NCI-H2107 treated with DMSO at 0.1 percent for 48 hours (cell line): ENCODE measurements at regions not wholly inside any gene's neighbourhood (a gene's known extent, or its start where the extent isn't known, plus 50 kb on each side); places are given as distances from the start of the nearest gene placed in this dataset.

Experiments
- DNase-seq: peaks from one replicate; lab custom pipeline; 2025; ENCODE audit not compliant: unreplicated experiment; lab: John Stamatoyannopoulos, UW

DNA sequence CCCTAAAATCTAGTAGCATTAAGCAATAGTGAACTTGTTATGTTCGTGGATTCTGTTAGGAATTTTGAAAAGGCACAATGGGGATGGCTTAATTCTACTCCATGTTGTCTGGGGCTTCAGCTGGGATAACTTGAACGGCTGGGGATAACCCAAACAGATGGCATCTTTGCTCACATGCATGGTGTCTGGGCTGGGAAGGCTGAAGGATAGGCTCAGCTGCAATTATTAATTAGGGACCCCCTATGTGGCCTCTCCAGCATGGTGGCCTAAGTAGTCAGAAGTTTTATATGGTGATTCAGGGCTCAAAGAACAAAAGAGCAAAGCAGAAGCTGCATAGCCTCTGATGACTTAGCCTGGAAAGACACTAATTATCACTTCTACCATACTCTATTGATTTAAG lies 551.1 kb downstream of the PSAT1 start:
- no peak for DNase-seq

DNA sequence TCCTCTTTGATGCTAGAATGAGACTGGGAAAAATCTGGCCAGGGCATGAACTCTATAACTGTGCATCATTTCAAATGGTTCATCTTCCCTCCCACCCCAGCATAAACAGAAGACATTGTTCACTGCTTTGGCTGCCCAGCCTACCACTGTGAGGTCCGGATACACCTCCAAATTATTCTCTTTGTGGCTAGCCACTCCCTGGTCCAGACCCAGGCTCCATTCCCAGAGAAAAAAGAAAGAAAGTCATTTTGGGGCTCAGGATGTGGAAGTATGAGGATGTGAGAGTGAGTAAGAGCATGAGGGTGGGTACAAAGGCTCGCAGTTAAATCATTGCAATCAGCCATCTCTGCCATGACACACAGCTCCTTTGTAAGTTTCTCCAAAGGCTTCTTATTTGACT lies 559.2 kb downstream of the PSAT1 start:
- no peak for DNase-seq

DNA sequence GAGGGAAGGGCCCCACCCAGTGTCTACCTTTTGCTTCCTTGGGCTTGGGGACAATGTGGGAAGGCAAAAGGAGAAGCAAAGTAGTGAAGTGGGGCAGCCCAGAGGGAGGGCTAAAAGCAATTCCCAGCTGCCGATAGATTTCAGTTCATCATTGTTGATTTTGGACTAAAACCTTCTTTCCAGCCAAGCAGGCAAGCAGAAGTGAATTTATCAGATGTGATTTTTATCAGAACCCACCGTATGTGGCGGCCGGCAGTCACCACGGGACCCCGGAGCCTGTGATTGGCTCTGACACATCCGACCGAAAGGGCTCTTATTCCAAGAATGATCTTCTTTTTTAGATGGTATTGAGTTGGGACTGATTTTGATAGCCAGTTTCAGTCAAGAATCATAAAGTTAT lies 559.9 kb downstream of the PSAT1 start:
- DNase-seq: no peak

DNA sequence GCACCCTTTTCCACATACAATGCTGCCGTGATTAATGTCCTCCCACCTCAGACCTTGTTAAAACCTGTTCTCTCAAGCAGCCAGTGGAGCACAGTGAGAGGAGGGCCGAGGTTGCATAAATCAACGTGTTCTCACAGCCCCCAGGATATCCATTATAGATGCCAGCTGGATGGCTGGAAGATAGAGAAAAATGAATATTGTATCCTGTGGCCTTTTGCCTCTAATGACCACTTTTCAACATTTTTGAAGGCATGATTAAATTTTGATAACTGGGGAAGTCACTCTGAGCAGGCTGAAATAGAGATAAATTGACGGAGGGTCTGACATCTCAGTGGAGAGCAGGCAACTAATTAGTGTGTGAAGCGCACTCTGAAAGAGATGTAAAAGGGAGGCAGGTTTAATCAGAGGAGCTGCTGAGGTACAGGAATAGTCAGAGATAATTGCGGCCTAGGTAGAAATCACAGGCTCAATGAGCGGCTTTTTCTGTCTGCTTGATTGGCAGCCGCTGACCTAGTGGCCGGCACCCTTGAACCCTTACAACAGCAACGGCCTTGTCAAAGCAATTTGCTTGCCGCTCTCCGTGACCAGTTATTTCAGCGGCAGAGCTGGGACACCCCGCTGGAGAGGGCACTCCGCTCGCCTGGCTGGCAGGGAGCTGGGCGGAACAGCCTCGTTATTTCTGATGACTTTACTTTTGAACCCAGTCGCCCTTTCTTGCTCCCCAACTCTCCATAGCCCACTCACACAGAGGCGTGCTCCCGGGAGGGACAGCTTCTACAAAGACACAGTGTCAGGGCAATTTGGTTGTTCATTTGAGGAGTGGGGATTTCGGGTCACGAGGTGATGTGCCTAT lies 560.7 kb downstream of the PSAT1 start:
- DNase-seq: no peak

DNA sequence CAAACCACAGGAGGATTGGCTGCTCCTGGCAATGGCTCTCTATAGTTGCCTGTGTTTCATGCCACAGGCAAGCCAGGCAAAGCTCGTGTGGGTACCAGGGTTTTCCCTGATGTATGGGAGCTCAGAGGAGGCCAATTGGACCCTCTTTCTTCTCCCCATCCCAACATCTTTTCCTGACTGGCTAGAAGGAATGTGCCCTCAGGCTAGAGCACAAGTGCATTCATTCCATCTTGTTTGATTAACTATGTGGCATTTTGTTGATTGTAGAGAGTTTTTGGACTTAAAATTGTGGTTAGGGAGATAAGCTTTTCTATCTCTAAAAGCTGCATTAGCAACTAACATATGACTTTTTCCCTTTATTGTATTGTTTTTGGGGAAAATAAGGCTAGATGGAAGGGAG lies 561.3 kb downstream of the PSAT1 start:
- no peak for DNase-seq

DNA sequence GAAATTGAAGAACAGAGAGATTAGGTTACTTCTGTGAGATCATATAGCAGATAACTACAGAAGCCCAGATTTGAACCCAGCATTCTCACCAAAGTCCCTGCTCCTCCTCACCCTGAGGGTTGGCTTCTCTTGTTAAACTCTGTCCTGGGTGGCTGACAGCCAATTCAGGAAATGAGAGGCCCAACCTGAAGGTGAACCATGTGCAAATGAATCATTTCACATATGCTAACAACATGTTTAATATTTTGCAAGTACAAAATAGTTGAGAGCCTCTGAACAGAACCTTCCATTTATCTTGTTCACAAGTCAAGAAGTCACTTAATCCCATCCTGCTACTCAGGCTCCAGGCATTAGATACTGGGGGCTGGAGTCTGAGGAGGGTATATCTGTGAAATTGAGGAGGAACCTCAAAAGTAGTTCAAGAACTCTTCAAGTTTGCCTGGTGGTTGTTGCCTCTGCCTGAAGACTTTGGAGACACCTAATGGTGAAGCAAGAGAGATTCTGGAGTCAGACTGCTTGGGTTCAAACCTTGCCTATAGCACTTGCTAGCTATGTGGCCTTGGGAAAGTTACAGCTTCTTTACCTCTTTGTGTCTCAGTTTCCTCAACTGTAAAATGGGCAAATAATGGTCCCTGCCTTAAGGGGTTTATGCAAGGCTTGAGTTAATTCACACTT lies 564.0 kb downstream of the PSAT1 start:
- no peak for DNase-seq

DNA sequence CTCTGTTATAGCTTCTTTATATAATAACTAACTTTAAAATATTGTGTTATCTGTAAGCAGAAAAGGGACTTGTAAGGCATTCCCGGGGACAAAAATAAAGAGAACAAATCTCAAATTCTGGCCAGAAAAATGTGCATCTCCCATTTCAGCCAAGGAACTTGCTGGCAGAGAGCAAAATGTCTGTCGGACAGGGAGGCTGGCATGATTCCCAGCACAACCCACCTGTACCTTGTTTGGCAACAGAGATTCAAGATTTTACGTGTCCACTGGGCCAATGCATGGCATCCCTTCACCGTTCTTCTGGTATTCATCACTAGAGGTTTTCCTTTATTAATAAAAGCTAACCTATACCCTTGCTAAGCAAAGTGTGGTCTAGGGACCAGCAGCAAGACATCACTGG lies 566.6 kb downstream of the PSAT1 start:
- DNase-seq: no peak

DNA sequence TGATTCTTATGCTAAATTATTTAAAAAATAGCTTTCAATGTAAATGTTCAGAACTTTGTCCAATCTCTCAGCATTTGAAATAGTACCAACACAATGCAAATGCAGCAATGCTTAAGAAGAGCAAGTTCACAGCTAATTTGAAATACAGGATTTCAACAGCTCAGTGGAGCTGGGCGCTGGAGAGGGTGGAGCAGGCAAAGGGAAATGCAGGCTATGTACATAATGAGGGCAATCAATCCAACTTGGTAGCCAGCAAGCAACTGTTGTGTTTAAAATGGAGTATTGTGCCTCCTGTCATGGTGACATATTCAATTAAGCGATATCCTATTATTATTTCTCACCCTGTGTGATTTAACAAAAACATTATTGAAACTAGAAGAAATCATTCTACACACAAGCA lies 568.8 kb downstream of the PSAT1 start:
- no peak for DNase-seq

DNA sequence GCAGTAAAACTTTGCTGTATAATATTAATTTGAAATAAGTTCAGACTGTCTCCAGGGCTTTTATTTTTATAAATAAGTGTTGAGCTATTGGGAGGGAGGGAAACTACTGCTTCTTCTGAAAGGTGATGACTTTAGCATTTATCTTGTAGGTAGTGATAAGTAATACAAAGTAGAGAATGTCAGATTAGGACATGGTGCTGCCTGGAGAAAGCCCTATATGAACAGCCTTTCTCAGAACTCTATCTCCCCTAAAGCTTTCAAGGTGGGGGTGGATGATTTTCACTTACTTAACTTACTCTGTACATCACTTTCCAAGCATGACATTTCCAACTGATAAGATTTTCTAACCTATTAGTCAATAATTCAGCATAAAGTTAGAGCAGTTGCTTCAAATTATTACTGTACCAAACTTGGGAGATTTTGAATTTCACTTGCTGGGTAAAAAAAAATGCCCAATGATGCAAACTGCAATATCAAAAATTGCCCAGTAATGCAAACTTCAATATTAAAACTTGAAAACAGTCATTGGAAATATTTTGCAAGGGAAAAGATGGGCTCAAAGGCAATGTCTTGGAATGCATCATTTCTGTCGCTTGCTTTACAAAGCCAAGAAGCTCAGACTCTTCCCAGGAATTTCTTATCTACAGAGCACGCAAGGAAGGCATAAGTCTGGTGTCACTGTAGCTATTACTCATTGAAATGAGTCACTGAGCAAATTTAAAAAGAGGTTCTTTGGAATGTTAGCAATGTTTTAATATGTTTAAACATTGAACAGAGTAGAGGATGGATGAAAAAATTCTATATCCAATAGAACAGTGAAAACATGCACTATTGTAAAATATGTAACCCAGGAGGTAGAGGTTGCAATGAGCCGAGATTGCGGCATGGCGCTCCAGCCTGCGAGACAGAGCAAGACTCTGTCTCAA lies 569.5 kb downstream of the PSAT1 start:
- DNase-seq: no peak

DNA sequence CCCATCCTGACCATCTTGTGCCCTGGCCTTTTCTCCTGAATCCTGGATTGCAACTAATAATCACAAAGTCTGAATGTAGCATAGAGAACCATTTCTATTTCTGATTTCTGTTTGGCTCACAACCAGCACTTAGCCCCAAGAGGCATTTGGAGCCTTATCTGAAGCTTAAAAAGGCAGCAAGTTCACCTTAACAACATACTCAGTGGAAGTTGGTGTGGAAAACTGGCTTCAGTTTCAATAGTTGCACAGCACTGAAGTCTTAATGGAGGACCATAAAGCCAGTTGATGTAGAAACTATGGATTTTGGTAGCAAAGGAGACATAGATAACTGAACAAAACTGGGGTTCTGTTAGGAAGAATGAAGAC lies 574.1 kb downstream of the PSAT1 start:
- DNase-seq: no peak

DNA sequence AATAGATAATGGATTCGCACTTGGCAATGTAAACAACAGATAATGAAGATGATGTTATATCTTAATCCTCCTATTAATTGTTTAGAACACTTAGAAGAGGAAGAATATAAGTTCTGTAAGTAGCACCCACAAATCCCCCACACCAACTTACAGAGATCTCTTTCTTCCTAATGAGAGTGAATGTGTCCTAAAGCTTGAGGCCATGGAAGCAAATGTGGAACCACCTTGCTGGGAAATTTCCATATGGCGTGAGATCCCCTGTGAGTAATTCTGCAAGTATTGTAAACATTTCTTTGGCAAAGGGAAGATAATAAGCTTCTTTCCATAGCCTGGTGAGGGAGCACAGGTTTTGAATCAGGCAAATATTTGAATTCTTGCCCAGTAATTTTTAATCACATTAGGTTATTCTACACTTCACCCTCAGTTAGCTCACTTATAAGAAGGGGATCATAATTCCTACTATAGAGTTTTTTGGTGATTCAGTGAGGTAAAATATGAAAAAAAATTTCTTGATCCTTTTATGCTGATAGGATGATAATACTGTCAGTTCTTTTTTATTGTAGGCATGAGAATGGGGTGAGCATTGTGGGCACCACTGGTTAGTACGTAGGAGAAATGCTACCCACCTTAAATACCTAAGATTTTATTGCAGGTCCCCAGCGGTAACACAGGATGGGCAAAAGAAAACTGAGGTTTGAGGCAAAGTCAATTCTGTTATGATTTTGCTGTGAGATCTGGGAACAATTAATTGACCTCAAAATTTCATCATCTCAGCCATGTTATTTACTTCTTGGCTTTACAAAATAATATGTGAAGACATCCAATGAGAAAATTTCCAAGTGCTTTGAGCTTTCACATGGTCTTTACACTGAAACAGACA lies 574.8 kb downstream of the PSAT1 start:
- no peak for DNase-seq

DNA sequence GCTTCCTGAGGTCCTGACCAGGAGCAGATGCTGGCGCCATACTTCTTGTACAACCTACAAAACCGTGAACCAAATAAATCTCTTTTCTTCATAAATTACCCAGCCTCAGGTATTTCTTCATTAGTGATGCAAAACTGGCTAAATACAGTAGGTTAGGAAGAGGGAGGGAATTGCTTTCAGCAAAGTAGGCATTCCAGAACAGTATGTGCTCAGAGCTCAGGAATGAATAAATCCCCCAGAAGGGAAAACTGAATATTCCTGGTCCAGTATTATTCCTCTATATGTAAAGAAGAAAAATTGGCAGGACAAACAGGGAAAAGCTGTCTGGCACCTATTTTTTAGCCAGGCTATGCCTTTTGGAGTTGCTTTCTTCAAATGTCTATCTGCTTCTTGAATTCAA lies 577.1 kb downstream of the PSAT1 start:
- DNase-seq: no peak

DNA sequence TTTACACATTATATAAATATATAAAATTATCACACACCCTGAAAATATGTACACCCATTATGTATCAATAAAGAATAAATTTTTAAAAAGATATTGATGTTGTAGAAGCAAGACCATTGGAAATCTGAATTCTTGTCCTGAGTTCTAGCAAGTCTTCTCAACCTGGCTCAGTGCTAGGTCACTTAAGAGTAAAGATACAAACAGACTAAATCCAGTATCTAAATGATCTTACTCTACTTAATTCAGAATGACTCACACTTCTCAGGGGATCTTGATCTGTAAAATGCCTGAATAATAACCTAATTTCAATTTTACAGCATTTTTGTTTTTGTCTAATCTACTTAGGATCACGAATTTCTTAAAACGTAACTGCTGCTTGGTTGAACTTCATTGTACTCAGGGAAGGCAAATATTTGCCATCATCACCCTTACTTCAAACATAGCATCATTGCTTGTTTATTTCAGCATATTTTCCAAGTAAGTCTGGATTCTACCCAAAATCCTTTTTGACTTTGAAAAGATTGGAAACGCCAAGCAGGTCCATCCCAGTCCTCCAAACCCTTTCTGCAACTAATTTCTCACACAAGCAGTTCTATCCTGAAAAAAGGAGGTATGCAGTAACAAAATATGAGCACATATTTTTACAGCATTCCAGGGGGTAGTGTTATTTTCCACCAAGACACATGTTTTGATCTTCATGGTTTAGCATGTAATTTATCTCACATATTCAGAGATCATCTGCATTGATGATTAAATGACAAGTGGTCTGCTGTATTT lies 582.6 kb downstream of the PSAT1 start:
- DNase-seq: no peak

DNA sequence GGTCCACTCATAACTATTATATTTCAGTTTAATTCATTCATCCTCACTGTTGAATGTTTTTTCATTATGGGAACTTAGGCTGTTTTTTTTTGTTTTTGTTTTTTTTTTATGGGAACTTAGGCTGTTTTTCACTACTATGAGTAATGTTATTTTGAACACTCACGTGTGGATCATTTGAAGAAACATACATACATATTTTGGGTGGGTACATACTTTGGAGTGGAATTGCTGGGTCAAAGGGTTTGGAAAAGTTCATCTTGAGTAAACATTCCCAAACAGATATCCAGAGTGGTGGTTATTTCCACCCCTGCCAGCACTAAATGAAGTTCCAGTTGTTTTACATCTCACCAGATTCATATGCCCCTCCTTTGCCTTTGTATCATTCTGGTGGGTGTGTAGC lies 584.4 kb downstream of the PSAT1 start:
- no peak for DNase-seq

DNA sequence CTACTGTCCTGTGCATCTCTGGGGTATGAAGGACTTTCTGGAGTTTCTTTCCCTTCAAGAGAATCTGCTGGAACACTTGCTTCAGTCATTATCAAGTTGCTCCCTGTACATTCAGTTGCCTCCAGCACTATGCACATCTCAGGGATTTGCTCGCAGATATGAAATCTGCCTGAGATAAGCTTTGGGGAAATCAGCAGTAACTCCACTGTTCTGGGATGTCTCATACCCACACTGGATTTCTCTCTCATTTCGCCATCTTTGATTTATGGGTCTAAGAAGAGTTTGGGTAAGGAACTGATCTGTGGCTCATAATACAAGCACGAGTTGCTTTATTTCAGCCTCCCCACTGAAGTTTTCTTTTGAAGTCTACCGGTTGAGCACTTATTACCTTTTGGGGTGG lies 585.6 kb downstream of the PSAT1 start:
- DNase-seq: no peak

DNA sequence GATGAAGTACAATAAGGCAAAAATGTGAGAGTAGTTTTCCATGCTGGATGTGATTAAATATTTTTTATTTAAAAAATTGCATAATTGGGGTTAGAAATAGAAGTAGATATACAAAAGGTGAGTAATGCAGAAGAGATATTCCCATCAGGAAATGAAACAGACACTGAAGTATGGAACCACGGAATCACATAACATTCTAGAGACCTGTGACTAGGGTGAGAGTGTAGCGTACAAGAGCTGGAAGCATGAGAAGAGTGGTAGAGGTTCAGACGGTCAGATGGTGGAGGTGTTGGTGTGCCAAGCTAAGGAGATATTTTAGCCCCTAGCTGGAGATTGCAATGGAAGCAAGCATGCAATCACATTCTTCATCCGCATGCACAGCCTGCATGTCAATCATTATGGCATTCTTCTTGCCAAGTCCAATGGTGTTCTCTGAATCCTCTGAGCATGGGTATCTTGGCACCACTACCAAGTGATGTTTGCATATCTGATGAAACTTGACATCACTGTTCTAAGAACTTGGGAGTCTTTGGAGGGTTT lies 587.8 kb downstream of the PSAT1 start:
- no peak for DNase-seq

DNA sequence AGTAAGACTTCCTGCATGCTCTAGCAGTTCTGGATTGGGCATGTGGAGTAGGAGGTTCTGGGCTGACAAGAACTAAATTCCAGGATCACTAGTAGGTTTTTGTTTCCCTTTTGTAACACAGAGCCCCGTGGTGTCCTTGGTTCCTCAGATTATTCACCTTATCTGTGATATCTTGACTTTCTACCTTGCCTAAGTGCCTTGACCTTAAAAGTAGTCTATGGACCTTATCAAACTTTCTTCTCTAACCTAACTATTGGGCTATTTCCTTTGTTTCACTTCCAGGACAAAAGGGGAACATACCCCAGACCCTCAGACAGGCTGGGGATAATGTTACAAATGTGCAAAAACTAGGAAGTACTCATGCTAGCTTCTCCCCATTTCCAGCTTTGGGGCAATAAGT lies 595.3 kb downstream of the PSAT1 start:
- no peak for DNase-seq

DNA sequence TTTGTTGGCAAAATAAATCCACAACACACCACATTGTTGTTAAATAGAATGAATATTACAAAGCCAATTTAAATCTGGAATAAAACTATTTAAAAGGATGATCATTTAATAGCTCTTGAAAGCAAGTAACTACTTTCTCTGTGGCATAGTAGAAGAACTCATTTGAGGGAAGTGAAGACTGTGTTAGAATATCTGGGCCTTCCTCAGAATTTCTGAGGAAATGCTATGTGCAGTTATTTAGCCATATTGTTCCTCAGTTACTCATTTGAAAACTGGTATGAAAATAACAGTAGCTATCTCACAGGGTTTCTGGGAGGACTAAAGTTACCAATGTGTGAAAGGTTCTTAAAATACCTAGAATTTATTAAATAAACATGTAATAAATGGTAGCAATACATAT lies 595.8 kb downstream of the PSAT1 start:
- no peak for DNase-seq

DNA sequence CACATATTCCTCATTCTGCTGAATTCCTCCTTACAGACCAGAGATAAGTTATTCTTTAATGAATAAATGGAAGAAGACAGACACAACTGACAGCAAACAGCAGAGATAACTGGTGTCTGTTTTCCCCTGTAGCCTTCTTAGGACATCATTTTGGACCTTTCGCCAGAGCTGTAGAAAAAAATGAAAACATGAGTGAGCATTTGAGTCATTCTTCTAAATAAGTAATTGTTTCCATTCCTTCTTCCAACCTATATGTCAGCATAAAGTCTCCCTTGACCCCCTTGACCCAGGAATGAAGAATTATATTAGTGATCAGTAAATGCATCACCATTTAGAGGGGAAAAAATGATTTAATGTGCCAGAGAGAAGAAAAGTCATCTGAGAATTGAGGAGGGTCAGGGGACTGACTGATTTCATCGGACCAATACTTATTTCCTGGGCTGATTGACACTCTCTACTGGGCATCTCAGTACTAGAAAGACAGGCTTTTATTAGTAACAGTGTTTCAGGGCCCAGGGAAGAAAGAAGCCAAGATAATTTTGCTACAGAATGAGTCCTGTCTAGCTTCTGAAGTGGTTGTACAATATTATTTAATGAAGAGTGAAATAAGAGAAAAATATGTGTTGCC lies 597.0 kb downstream of the PSAT1 start:
- no peak for DNase-seq
